Upper lobe of left lung (tissue), 4 donors: ENCODE measurements at regions not wholly inside any gene's neighbourhood (a gene's known extent, or its start where the extent isn't known, plus 50 kb on each side); places are given as distances from the start of the nearest gene placed in this dataset.

ENCODE experiments used
- POLR2A ChIP-seq, 4 donors: fragments of 450-650 bp; IDR thresholded peaks; one replicate each; pipeline ENCODE4 v1.5.1; 2016 to 2017; ENCODE audit warnings: antibody characterized with exemption in 4 of 4, mild to moderate bottlenecking in 2 of 4
- POLR2AphosphoS5 ChIP-seq, 2 donors: sonication (generic); formaldehyde crosslinking; IDR thresholded peaks; one replicate each; pipeline ENCODE4 v1.5.1; 2017; ENCODE audit warnings: antibody characterized with exemption in 2 of 2
- TF ChIP-seq, protein P1 (sequence below), 6 experiments: fragments of 450-650 bp in 4 of 6; fragments of 200-600 bp in 2 of 6; sonication (generic) in 2 of 6; IDR thresholded peaks; one replicate each; pipeline ENCODE4 v1.5.1; 2016 to 2019; ENCODE audit warnings: antibody characterized with exemption in 6 of 6

DNA sequence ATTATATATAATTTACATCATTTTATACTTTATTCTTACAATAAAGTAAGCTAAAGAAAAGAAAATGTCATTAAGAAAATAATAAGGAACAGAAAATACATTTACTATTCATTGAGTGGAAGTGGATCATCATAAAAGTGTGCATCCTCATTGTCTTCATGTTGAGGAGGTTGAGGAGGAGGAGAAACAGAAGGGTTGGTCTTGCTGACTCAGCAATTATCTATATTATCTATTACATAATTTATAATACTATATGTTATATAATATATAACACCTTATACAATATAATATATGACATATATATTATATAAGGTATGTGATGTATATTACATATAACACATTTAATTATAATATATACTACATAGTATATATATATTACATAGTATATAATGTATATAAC is 558.5 kb upstream of the AMELY start:
- TF ChIP-seq, protein P1, sequence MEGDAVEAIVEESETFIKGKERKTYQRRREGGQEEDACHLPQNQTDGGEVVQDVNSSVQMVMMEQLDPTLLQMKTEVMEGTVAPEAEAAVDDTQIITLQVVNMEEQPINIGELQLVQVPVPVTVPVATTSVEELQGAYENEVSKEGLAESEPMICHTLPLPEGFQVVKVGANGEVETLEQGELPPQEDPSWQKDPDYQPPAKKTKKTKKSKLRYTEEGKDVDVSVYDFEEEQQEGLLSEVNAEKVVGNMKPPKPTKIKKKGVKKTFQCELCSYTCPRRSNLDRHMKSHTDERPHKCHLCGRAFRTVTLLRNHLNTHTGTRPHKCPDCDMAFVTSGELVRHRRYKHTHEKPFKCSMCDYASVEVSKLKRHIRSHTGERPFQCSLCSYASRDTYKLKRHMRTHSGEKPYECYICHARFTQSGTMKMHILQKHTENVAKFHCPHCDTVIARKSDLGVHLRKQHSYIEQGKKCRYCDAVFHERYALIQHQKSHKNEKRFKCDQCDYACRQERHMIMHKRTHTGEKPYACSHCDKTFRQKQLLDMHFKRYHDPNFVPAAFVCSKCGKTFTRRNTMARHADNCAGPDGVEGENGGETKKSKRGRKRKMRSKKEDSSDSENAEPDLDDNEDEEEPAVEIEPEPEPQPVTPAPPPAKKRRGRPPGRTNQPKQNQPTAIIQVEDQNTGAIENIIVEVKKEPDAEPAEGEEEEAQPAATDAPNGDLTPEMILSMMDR (IDR thresholded peaks at IDR 0.05), result no peak
- TF ChIP-seq POLR2A (IDR thresholded peaks at IDR 0.05) (no peak), POLR2AphosphoS5 (IDR thresholded peaks at IDR 0.05) (no peak)
